GM12878 (cell line): ENCODE measurements at regions not wholly inside any gene's neighbourhood (a gene's known extent, or its start where the extent isn't known, plus 50 kb on each side); places are given as distances from the start of the nearest gene placed in this dataset.

Experiments
- ATF7 ChIP-seq: fragments of 450-650 bp; IDR thresholded peaks from 2 replicates; pipeline ENCODE4 v1.6.1; 2016; ENCODE audit warnings: low read depth, mild to moderate bottlenecking
- CEBPB ChIP-seq, 2 experiments: fragments of 150-350 bp in 1 of 2; IDR thresholded peaks; 2 replicates each; pipeline ENCODE4 v1.6.1; 2012 to 2014; ENCODE audit warnings: low read depth in 2 of 2, low read length in 2 of 2, borderline replicate concordance in 1 of 2, inconsistent platforms in 1 of 2
- EZH2 ChIP-seq: IDR thresholded peaks from 2 replicates; pipeline ENCODE4 v1.6.1; 2012; ENCODE audit warnings: low read depth, mild to moderate bottlenecking, control low read depth, inconsistent platforms, low read length, borderline replicate concordance; ENCODE audit not compliant: control insufficient read depth
- GABPA ChIP-seq: IDR thresholded peaks from 2 replicates; pipeline ENCODE4 v1.6.1; 2014; ENCODE audit warnings: antibody characterized with exemption, low read depth, mild to moderate bottlenecking, inconsistent platforms
- REST ChIP-seq: IDR thresholded peaks from 2 replicates; pipeline ENCODE4 v1.6.1; 2012; ENCODE audit warnings: mild to moderate bottlenecking, low read depth, low read length
- SRF ChIP-seq, 2 experiments: IDR thresholded peaks; 2 replicates each; pipeline ENCODE4 v1.6.1; 2011; ENCODE audit warnings: low read depth in 2 of 2, low read length in 2 of 2, mild to moderate bottlenecking in 1 of 2, moderate library complexity in 1 of 2
- TARDBP ChIP-seq: IDR thresholded peaks from 2 replicates; pipeline ENCODE4 v1.6.1; 2016; ENCODE audit warnings: borderline replicate concordance
- TF ChIP-seq, protein P1 (sequence below), 3 experiments: IDR thresholded peaks in 2 of 3; conservative IDR thresholded peaks in 1 of 3; 2 replicates each; pipeline ENCODE4 v1.5.1; 2011; ENCODE audit warnings: low read depth in 3 of 3, low read length in 3 of 3, mild to moderate bottlenecking in 3 of 3, control low read depth in 2 of 3, moderate library complexity in 2 of 3, inconsistent platforms in 1 of 3, mixed read lengths in 1 of 3; ENCODE audit not compliant: control insufficient read depth in 2 of 3, insufficient read depth in 1 of 3; ENCODE audit errors: extremely low read depth in 1 of 3

DNA sequence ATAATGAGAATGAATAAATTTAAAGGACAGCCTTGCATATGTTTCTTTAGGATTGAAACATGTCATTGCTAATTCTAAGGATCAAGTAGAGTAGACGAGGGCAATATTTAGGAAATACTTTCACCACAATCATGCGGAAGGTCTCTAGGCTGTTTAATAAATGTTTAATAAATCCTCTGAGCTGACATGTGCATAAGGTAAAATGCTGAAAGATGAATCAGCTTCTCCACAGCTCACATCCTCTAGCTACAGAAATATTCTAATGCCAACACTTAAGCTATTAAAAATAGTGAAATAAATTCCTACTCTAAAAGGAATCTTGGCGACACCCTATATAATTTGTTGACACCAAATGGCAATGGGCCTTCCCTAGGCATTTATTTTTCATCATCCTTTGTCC lies 407.3 kb downstream of the TBL1XR1 start:
- TF ChIP-seq EZH2, result no peak
- TF ChIP-seq SRF (IDR thresholded peaks at IDR 0.05; ENCODE audit: low read depth in 2 of 2, low read length in 2 of 2), result no peak
- TF ChIP-seq CEBPB (IDR thresholded peaks at IDR 0.05; ENCODE audit: borderline replicate concordance in 1 of 2, low read depth in 2 of 2, low read length in 2 of 2), result no peak
- no peak for TF ChIP-seq REST
- TF ChIP-seq, protein P1, sequence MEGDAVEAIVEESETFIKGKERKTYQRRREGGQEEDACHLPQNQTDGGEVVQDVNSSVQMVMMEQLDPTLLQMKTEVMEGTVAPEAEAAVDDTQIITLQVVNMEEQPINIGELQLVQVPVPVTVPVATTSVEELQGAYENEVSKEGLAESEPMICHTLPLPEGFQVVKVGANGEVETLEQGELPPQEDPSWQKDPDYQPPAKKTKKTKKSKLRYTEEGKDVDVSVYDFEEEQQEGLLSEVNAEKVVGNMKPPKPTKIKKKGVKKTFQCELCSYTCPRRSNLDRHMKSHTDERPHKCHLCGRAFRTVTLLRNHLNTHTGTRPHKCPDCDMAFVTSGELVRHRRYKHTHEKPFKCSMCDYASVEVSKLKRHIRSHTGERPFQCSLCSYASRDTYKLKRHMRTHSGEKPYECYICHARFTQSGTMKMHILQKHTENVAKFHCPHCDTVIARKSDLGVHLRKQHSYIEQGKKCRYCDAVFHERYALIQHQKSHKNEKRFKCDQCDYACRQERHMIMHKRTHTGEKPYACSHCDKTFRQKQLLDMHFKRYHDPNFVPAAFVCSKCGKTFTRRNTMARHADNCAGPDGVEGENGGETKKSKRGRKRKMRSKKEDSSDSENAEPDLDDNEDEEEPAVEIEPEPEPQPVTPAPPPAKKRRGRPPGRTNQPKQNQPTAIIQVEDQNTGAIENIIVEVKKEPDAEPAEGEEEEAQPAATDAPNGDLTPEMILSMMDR (IDR thresholded peaks at IDR 0.05 in 2 of 3, conservative IDR thresholded peaks at IDR 0.05 in 1 of 3; ENCODE audit: control insufficient read depth in 2 of 3, extremely low read depth in 1 of 3, insufficient read depth in 1 of 3, low read depth in 3 of 3, low read length in 3 of 3), result no peak
- no peak for TF ChIP-seq TARDBP
- TF ChIP-seq ATF7, result no peak
- no peak for TF ChIP-seq GABPA
